ENCODE measurements at regions not wholly inside any gene's neighbourhood (a gene's known extent, or its start where the extent isn't known, plus 50 kb on each side); places are given as distances from the start of the nearest gene placed in this dataset.

- Histone ChIP-seq H3K9me3 (no peaks in the 10 kb centered on the region), H3K27me3 (no peaks in the 10 kb centered on the region), H3K36me3 (no peaks in the 10 kb centered on the region), H3K4me3 (ENCODE audit: low read depth, low read length) (no peak overlapping the region), H3K4me1 (no peaks in the 10 kb centered on the region; the same call in 1 of the 2 replicates)
- TF ChIP-seq CTCF (IDR thresholded peaks at IDR 0.05; ENCODE audit: low read depth, low read length) = no peak
- DNase-seq = no peak
These were observed 325.5 kb downstream of the PCDH18 start for GRCh38 chr4:137206781-137207180.

GRCh38 chr4:137203601-137204000, 328.7 kb downstream of the PCDH18 start:
- peaks cover 11% of the 10 kb centered on the region for H3K4me1 ChIP-seq
- no peak for TF ChIP-seq CTCF (IDR thresholded peaks at IDR 0.05; ENCODE audit: low read depth, low read length)
- H3K9me3 ChIP-seq = no peaks in the 10 kb centered on the region
- H3K4me3 ChIP-seq (ENCODE audit: low read depth, low read length) = no peak overlapping the region
- no peak for DNase-seq
- H3K27me3 ChIP-seq = no peaks in the 10 kb centered on the region
- H3K36me3 ChIP-seq = no peaks in the 10 kb centered on the region

GRCh38 chr4:137200322-137200721, 332.0 kb downstream of the PCDH18 start:
- Histone ChIP-seq H3K4me1 (peaks cover 11% of the 10 kb centered on the region), H3K27me3 (no peaks in the 10 kb centered on the region)
- DNase-seq = peak; percentile 49

GRCh38 chr4:137198791-137199190, 333.5 kb downstream of the PCDH18 start:
- no peak for TF ChIP-seq CTCF (IDR thresholded peaks at IDR 0.05; ENCODE audit: low read depth, low read length)
- DNase-seq = no peak
- H3K9me3 ChIP-seq = no peaks in the 10 kb centered on the region

More at GRCh38 chr4:137200322-137200721, 332.0 kb downstream of the PCDH18 start:
- TF ChIP-seq CTCF (IDR thresholded peaks at IDR 0.05; ENCODE audit: low read depth, low read length) = no peak
- peak overlapping the region; percentile 39 for H3K4me3 ChIP-seq (ENCODE audit: low read depth, low read length)
- no peaks in the 10 kb centered on the region for H3K36me3 ChIP-seq
- no peaks in the 10 kb centered on the region for H3K9me3 ChIP-seq

GRCh38 chr4:137194670-137195069, 337.6 kb downstream of the PCDH18 start:
- no peak overlapping the region for H3K4me3 ChIP-seq (ENCODE audit: low read depth, low read length)
- H3K27me3 ChIP-seq = no peaks in the 10 kb centered on the region
- no peaks in the 10 kb centered on the region for H3K9me3 ChIP-seq
- no peaks in the 10 kb centered on the region for H3K36me3 ChIP-seq
- no peak for TF ChIP-seq CTCF (IDR thresholded peaks at IDR 0.05; ENCODE audit: low read depth, low read length)
- DNase-seq = no peak
- peaks cover 2% of the 10 kb centered on the region; the same call in 1 of the 2 replicates for H3K4me1 ChIP-seq

More at GRCh38 chr4:137198791-137199190, 333.5 kb downstream of the PCDH18 start:
- no peak overlapping the region for H3K4me3 ChIP-seq (ENCODE audit: low read depth, low read length)
- no peaks in the 10 kb centered on the region for H3K36me3 ChIP-seq
- H3K4me1 ChIP-seq = peaks cover 11% of the 10 kb centered on the region
- no peaks in the 10 kb centered on the region for H3K27me3 ChIP-seq

- no peak for TF ChIP-seq CTCF (IDR thresholded peaks at IDR 0.05; ENCODE audit: low read depth, low read length)
- Histone ChIP-seq H3K4me1 (no peaks in the 10 kb centered on the region), H3K36me3 (no peaks in the 10 kb centered on the region), H3K27me3 (no peaks in the 10 kb centered on the region), H3K4me3 (ENCODE audit: low read depth, low read length) (no peak overlapping the region), H3K9me3 (no peaks in the 10 kb centered on the region)
- DNase-seq = no peak
These were observed 338.7 kb downstream of the PCDH18 start for GRCh38 chr4:137193564-137193963.

All from BE2C (cell line).